Smooth muscle cell (in vitro differentiated cells): ENCODE measurements at regions not wholly inside any gene's neighbourhood (a gene's known extent, or its start where the extent isn't known, plus 50 kb on each side); places are given as distances from the start of the nearest gene placed in this dataset.

ENCODE experiments used
- DNase-seq: peaks from one replicate; lab custom pipeline; 2025; ENCODE audit not compliant: unreplicated experiment; lab: John Stamatoyannopoulos, UW
- H2AFZ ChIP-seq: fragments of 200-600 bp; sonication (generic); 2 replicates; pipeline ENCODE4 v1.6.0; 2016; ENCODE audit warnings: antibody characterized with exemption, low read depth, mild to moderate bottlenecking
- H3F3A ChIP-seq: fragments of 200-600 bp; sonication (generic); 2 replicates; pipeline ENCODE4 v1.6.0; 2017; ENCODE audit warnings: antibody characterized with exemption, low read depth
- H3K27ac ChIP-seq: fragments of 200-600 bp; sonication (generic); 2 replicates; pipeline ENCODE4 v1.5.1; 2016; ENCODE audit warnings: low read depth, mild to moderate bottlenecking
- H3K27me3 ChIP-seq: fragments of 200-600 bp; sonication (generic); 2 replicates; pipeline ENCODE4 v1.6.1; 2016; ENCODE audit warnings: low read depth, mild to moderate bottlenecking
- H3K36me3 ChIP-seq: fragments of 200-600 bp; sonication (generic); 2 replicates; pipeline ENCODE4 v1.5.1; 2016; ENCODE audit warnings: low read depth
- H3K4me1 ChIP-seq: fragments of 200-600 bp; sonication (generic); 2 replicates; pipeline ENCODE4 v1.5.1; 2016; ENCODE audit warnings: low read depth
- H3K4me2 ChIP-seq: fragments of 200-600 bp; sonication (generic); 2 replicates; pipeline ENCODE4 v1.6.0; 2016; ENCODE audit warnings: mild to moderate bottlenecking
- H3K4me3 ChIP-seq: fragments of 200-600 bp; sonication (generic); 2 replicates; pipeline ENCODE4 v1.5.1; 2016; ENCODE audit warnings: mild to moderate bottlenecking
- H3K79me2 ChIP-seq: fragments of 200-600 bp; sonication (generic); 2 replicates; pipeline ENCODE4 v1.6.0; 2016; ENCODE audit warnings: low read depth, mild to moderate bottlenecking
- H3K9ac ChIP-seq: fragments of 200-600 bp; sonication (generic); 2 replicates; pipeline ENCODE4 v1.6.0; 2016; ENCODE audit warnings: low read depth
- H3K9me3 ChIP-seq: fragments of 200-600 bp; sonication (generic); replicated peaks from 2 replicates; pipeline ENCODE4 v1.5.1; 2016; ENCODE audit warnings: low read depth
- H4K20me1 ChIP-seq: fragments of 200-600 bp; sonication (generic); 2 replicates; pipeline ENCODE4 v1.6.0; 2016; ENCODE audit warnings: low read depth
- CTCF ChIP-seq: fragments of 200-600 bp; sonication (generic); IDR thresholded peaks from 2 replicates; pipeline ENCODE4 v1.5.1; 2017; ENCODE audit warnings: borderline replicate concordance, mild to moderate bottlenecking, antibody characterized with exemption; ENCODE audit not compliant: insufficient read depth, poor library complexity, severe bottlenecking
- WGBS: methylation state at CpG from one replicate; pipeline ENCODE4 v1.1.7; 2016; ENCODE audit warnings: low lambda C conversion rate; 5-methylcytosine and 5-hydroxymethylcytosine counted together

- Histone ChIP-seq H3F3A (no peaks in the 10 kb centered on the region), H3K4me1 (no peaks in the 10 kb centered on the region), H3K9me3 (no peaks in the 10 kb centered on the region), H3K9ac (no peak overlapping the region), H3K27ac (peak overlapping the region; percentile 23), H3K36me3 (no peaks in the 10 kb centered on the region), H3K4me3 (no peak overlapping the region), H3K27me3 (no peaks in the 10 kb centered on the region), H4K20me1 (no peaks in the 10 kb centered on the region), H2AFZ (no peak overlapping the region), H3K4me2 (no peak overlapping the region), H3K79me2 (no peaks in the 10 kb centered on the region)
- TF ChIP-seq CTCF = no peak
- DNase-seq = no peak
- WGBS = 81% methylated on average over 3 of the region's 3 CpGs
Measured at GRCh38 chr5:81904166-81904565, 67.7 kb upstream of the ATG10 start.

GRCh38 chr5:81901586-81901985 is 70.2 kb upstream of the ATG10 start:
- Histone ChIP-seq H4K20me1 (no peaks in the 10 kb centered on the region), H3K4me2 (no peak overlapping the region), H3K9me3 (no peaks in the 10 kb centered on the region), H3K79me2 (no peaks in the 10 kb centered on the region), H3K36me3 (no peaks in the 10 kb centered on the region), H3K27me3 (no peaks in the 10 kb centered on the region), H3K4me3 (no peak overlapping the region), H2AFZ (no peak overlapping the region), H3F3A (no peaks in the 10 kb centered on the region), H3K9ac (no peak overlapping the region), H3K27ac (no peak overlapping the region), H3K4me1 (no peaks in the 10 kb centered on the region)
- no peak for DNase-seq
- TF ChIP-seq CTCF = no peak
- WGBS = 91% methylated on average over 10 of the region's 10 CpGs

GRCh38 chr5:81899123-81899522 is 72.7 kb upstream of the ATG10 start:
- H3K79me2 ChIP-seq = no peaks in the 10 kb centered on the region
- no peak for TF ChIP-seq CTCF
- H3F3A ChIP-seq = no peaks in the 10 kb centered on the region
- H3K4me3 ChIP-seq = no peak overlapping the region
- no peak overlapping the region for H2AFZ ChIP-seq
- 95% methylated on average over 2 of the region's 2 CpGs for WGBS
- no peak overlapping the region for H3K27ac ChIP-seq
- no peaks in the 10 kb centered on the region for H3K9me3 ChIP-seq
- no peak overlapping the region for H3K9ac ChIP-seq
- no peak for DNase-seq
- H3K36me3 ChIP-seq = no peaks in the 10 kb centered on the region
- no peaks in the 10 kb centered on the region for H3K27me3 ChIP-seq
- no peaks in the 10 kb centered on the region for H4K20me1 ChIP-seq
- H3K4me2 ChIP-seq = no peak overlapping the region
- no peaks in the 10 kb centered on the region for H3K4me1 ChIP-seq

- Histone ChIP-seq H3K27ac (no peak overlapping the region), H3K4me2 (no peak overlapping the region), H3K9ac (no peak overlapping the region), H3K79me2 (no peaks in the 10 kb centered on the region), H3K4me1 (no peaks in the 10 kb centered on the region), H4K20me1 (no peaks in the 10 kb centered on the region), H3K36me3 (no peaks in the 10 kb centered on the region), H3F3A (no peaks in the 10 kb centered on the region), H3K9me3 (no peaks in the 10 kb centered on the region), H2AFZ (no peak overlapping the region), H3K4me3 (no peak overlapping the region), H3K27me3 (no peaks in the 10 kb centered on the region)
- DNase-seq = no peak
- 50% methylated on average over 2 of the region's 2 CpGs for WGBS
- no peak for TF ChIP-seq CTCF
Measured at GRCh38 chr5:81898403-81898802, 73.4 kb upstream of the ATG10 start.
